ENCODE measurements at regions not wholly inside any gene's neighbourhood (a gene's known extent, or its start where the extent isn't known, plus 50 kb on each side); places are given as distances from the start of the nearest gene placed in this dataset.

DNA sequence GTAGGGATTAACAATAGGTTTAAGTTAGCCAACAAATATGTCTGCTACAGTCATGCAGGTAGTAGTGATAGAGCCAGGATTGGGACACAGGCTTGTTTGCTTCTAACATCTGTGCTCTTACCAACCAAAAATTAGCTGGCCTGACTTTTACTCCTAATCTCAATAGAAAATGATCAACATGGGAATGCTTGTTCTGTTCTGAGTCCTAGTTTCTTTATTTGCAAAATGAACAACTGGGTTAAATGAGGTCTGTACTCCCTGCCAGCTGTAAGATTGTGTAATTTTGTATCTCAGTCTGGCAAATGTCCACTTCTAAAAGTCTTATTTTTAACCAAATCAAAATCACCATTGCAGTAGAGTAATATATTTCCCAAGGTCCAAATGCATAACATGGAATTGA lies 216.8 kb downstream of the NMUR2 start:
- TF ChIP-seq CTCF (IDR thresholded peaks at IDR 0.05; ENCODE audit: partially characterized antibody, unreplicated experiment) = no peak
- peaks cover 23% of the 10 kb centered on the region for H3K4me1 Mint-ChIP-seq (ENCODE audit: low read depth, unreplicated experiment)
- peaks cover 6% of the 10 kb centered on the region for H3K36me3 Mint-ChIP-seq (ENCODE audit: unreplicated experiment)
- peaks cover 6% of the 10 kb centered on the region for H3K27me3 Mint-ChIP-seq (ENCODE audit: unreplicated experiment)
- H3K4me3 Mint-ChIP-seq (ENCODE audit: unreplicated experiment) = no peak overlapping the region
- DNase-seq = no peak
- peaks cover 5% of the 10 kb centered on the region for H3K9me3 Mint-ChIP-seq (ENCODE audit: unreplicated experiment)
- no peak overlapping the region for H3K27ac Mint-ChIP-seq (ENCODE audit: unreplicated experiment)

DNA sequence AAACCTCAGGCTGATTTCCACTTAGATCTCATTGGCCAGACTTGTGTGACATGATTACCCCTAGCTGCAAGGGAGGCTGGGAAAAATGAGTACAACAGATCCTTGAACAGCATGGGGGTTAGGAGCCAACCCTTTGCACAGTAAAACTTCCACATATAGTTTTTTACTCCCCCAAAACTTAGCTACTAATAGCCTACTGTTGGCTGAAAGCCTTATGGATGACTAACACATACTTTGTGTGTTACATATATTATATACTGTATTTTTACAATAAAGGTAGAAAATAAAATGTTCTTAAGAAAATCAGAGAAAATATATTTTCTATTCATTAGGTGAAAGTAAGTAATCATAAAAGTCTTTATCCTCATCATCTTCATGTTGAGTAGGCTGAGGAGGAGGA lies 217.4 kb downstream of the NMUR2 start:
- Mint-ChIP-seq H3K36me3 (ENCODE audit: unreplicated experiment) (no peaks in the 10 kb centered on the region), H3K4me3 (ENCODE audit: unreplicated experiment) (no peak overlapping the region), H3K27me3 (ENCODE audit: unreplicated experiment) (peaks cover 6% of the 10 kb centered on the region), H3K9me3 (ENCODE audit: unreplicated experiment) (peaks cover 5% of the 10 kb centered on the region), H3K27ac (ENCODE audit: unreplicated experiment) (no peak overlapping the region), H3K4me1 (ENCODE audit: low read depth, unreplicated experiment) (peaks cover 23% of the 10 kb centered on the region)
- DNase-seq = no peak
- no peak for TF ChIP-seq CTCF (IDR thresholded peaks at IDR 0.05; ENCODE audit: partially characterized antibody, unreplicated experiment)

- peaks cover 5% of the 10 kb centered on the region for H3K9me3 Mint-ChIP-seq (ENCODE audit: unreplicated experiment)
- TF ChIP-seq CTCF (IDR thresholded peaks at IDR 0.05; ENCODE audit: partially characterized antibody, unreplicated experiment) = no peak
- DNase-seq = peak; percentile 26
- H3K4me3 Mint-ChIP-seq (ENCODE audit: unreplicated experiment) = peak overlapping the region; percentile 58
- peaks cover 23% of the 10 kb centered on the region for H3K4me1 Mint-ChIP-seq (ENCODE audit: low read depth, unreplicated experiment)
- H3K27ac Mint-ChIP-seq (ENCODE audit: unreplicated experiment) = peak overlapping the region; percentile 99
- peaks cover 3% of the 10 kb centered on the region for H3K36me3 Mint-ChIP-seq (ENCODE audit: unreplicated experiment)
- peaks cover 6% of the 10 kb centered on the region for H3K27me3 Mint-ChIP-seq (ENCODE audit: unreplicated experiment)
Measured at GRCh38 chr5:152185547-152186245, 219.4 kb downstream of the NMUR2 start.

- Mint-ChIP-seq H3K27ac (ENCODE audit: unreplicated experiment) (peak overlapping the region; percentile 99), H3K36me3 (ENCODE audit: unreplicated experiment) (peaks cover 12% of the 10 kb centered on the region), H3K4me3 (ENCODE audit: unreplicated experiment) (no peak overlapping the region), H3K4me1 (ENCODE audit: low read depth, unreplicated experiment) (peaks cover 23% of the 10 kb centered on the region), H3K9me3 (ENCODE audit: unreplicated experiment) (peaks cover 6% of the 10 kb centered on the region), H3K27me3 (ENCODE audit: unreplicated experiment) (peaks cover 7% of the 10 kb centered on the region)
- no peak for TF ChIP-seq CTCF (IDR thresholded peaks at IDR 0.05; ENCODE audit: partially characterized antibody, unreplicated experiment)
- DNase-seq = no peak
Measured at GRCh38 chr5:152184266-152184665, 220.8 kb downstream of the NMUR2 start.

DNA sequence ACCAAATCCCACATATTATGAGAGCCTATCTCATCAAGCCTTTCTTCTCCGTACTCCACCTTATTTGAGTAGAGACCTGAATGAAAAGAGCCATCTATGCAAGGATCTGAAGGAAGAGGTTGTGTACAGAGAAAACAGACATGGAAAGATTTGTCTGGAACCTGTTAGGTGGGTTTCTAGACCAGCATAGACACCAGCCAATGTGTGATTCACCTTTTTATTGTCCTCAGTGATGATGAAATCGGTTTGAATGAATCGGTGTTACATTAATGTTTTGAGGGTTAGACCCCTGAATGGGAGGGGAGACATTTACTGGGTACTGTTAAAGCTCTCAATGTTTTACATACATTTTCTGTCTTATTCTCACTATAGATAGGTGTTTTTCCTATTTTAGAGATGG lies 223.6 kb downstream of the NMUR2 start:
- H3K27me3 Mint-ChIP-seq (ENCODE audit: unreplicated experiment) = peaks cover 8% of the 10 kb centered on the region
- TF ChIP-seq CTCF (IDR thresholded peaks at IDR 0.05; ENCODE audit: partially characterized antibody, unreplicated experiment) = no peak
- H3K27ac Mint-ChIP-seq (ENCODE audit: unreplicated experiment) = no peak overlapping the region
- H3K4me1 Mint-ChIP-seq (ENCODE audit: low read depth, unreplicated experiment) = peaks cover 23% of the 10 kb centered on the region
- no peak overlapping the region for H3K4me3 Mint-ChIP-seq (ENCODE audit: unreplicated experiment)
- H3K9me3 Mint-ChIP-seq (ENCODE audit: unreplicated experiment) = peaks cover 7% of the 10 kb centered on the region
- no peak for DNase-seq
- peaks cover 17% of the 10 kb centered on the region for H3K36me3 Mint-ChIP-seq (ENCODE audit: unreplicated experiment)
